MCF 10A (cell line): ENCODE measurements at regions not wholly inside any gene's neighbourhood (a gene's known extent, or its start where the extent isn't known, plus 50 kb on each side); places are given as distances from the start of the nearest gene placed in this dataset.

ENCODE experiments used
- BruUV-seq: library from RNA; stranded (reverse); fragments of 400-500 nt; replicated peaks from 2 replicates; lab custom pipeline; 2021; lab: Mats Ljungman, UMichigan
- CTCF ChIA-PET: fragments of 300-600 bp; sonication (Branson Sonifier 250); formaldehyde crosslinking; extraction: SDS; loops from one replicate; lab custom pipeline; 2021; ENCODE audit warnings: antibody characterized with exemption, inconsistent platforms; lab: Yijun Ruan, JAX
- POLR2A ChIA-PET: fragments of 300-600, 350-650 bp; sonication (Branson Sonifier 250); formaldehyde crosslinking; extraction: SDS; loops from one replicate; lab custom pipeline; 2020; ENCODE audit warnings: antibody characterized with exemption, inconsistent platforms; lab: Yijun Ruan, JAX
- DNase-seq: peaks from one replicate; pipeline ENCODE4 v3.0.0-alpha.2; 2018; ENCODE audit not compliant: unreplicated experiment
- H3K27ac Mint-ChIP-seq: one replicate; pipeline ENCODE4 v1.8.0; 2022; ENCODE audit warnings: mild to moderate bottlenecking, low read depth, mixed read lengths; ENCODE audit not compliant: unreplicated experiment
- H3K27me3 Mint-ChIP-seq: one replicate; pipeline ENCODE4 v1.8.0; 2022; ENCODE audit warnings: mixed read lengths; ENCODE audit not compliant: insufficient read depth, unreplicated experiment
- H3K36me3 Mint-ChIP-seq: one replicate; pipeline ENCODE4 v1.8.0; 2022; ENCODE audit warnings: mild to moderate bottlenecking, moderate library complexity, mixed read lengths; ENCODE audit not compliant: insufficient read depth, unreplicated experiment
- H3K4me1 Mint-ChIP-seq: one replicate; pipeline ENCODE4 v1.8.0; 2022; ENCODE audit warnings: mixed read lengths; ENCODE audit not compliant: insufficient read depth, unreplicated experiment
- H3K4me3 Mint-ChIP-seq: one replicate; pipeline ENCODE4 v1.8.0; 2022; ENCODE audit warnings: mild to moderate bottlenecking, moderate library complexity, mixed read lengths; ENCODE audit not compliant: unreplicated experiment
- H3K9me3 Mint-ChIP-seq: one replicate; pipeline ENCODE4 v1.8.0; 2022; ENCODE audit warnings: mixed read lengths; ENCODE audit not compliant: unreplicated experiment
- CTCF ChIP-seq: fragments of 200-600 bp; IDR thresholded peaks from one replicate; pipeline ENCODE4 v1.8.0; 2022; ENCODE audit warnings: antibody characterized with exemption, mild to moderate bottlenecking; ENCODE audit not compliant: unreplicated experiment
- intact Hi-C: fragments of 100-400 bp; cut with micrococcal nuclease; formaldehyde crosslinking; loops from 2 replicates; pipeline ENCODE4 v1.14.1; 2022

- H3K27me3 Mint-ChIP-seq = no peaks in the 10 kb centered on the region
- peak; percentile 9 for DNase-seq
- CTCF ChIA-PET = interaction anchor here (1.2 kb wide), 1 partner anchor 337 kb away, joined by 4 read pairs; no protein-coding TSS in a partner anchor
- no peaks in the 10 kb centered on the region for H3K36me3 Mint-ChIP-seq
- no peak overlapping the region for H3K4me3 Mint-ChIP-seq
- TF ChIP-seq CTCF = no peak
- BruUV-seq = no TSS peak
- H3K4me1 Mint-ChIP-seq = peaks cover 7% of the 10 kb centered on the region
- POLR2A ChIA-PET = interaction anchor here (0.6 to 1.2 kb wide), 2 partner anchors 11 to 30 kb away, joined by 3 read pairs; no protein-coding TSS in a partner anchor
- no peak overlapping the region for H3K27ac Mint-ChIP-seq
- H3K9me3 Mint-ChIP-seq = no peaks in the 10 kb centered on the region
- intact Hi-C loops = no loop called here
Observed at GRCh38 chr3:118292841-118293240, 741.8 kb downstream of the IGSF11 start.

- no TSS peak for BruUV-seq
- intact Hi-C loops = no loop called here
- H3K4me1 Mint-ChIP-seq = peaks cover 2% of the 10 kb centered on the region
- no peak for TF ChIP-seq CTCF
- ChIA-PET POLR2A (no interaction called here), CTCF (no interaction called here)
- H3K4me3 Mint-ChIP-seq = no peak overlapping the region
- no peak for DNase-seq
- H3K36me3 Mint-ChIP-seq = no peaks in the 10 kb centered on the region
- H3K27ac Mint-ChIP-seq = no peak overlapping the region
- no peaks in the 10 kb centered on the region for H3K27me3 Mint-ChIP-seq
- H3K9me3 Mint-ChIP-seq = no peaks in the 10 kb centered on the region
Observed at GRCh38 chr3:118298133-118298532, 736.5 kb downstream of the IGSF11 start.

GRCh38 chr3:118304557-118304956, 730.1 kb downstream of the IGSF11 start:
- intact Hi-C loops = no loop called here
- Mint-ChIP-seq H3K9me3 (no peaks in the 10 kb centered on the region), H3K36me3 (no peaks in the 10 kb centered on the region), H3K4me3 (no peak overlapping the region), H3K27ac (no peak overlapping the region), H3K4me1 (no peaks in the 10 kb centered on the region), H3K27me3 (no peaks in the 10 kb centered on the region)
- ChIA-PET CTCF (no interaction called here), POLR2A (no interaction called here)
- no peak for DNase-seq
- no peak for TF ChIP-seq CTCF
- BruUV-seq = no TSS peak

GRCh38 chr3:118332699-118333098, 701.9 kb downstream of the IGSF11 start:
- BruUV-seq = no TSS peak
- Mint-ChIP-seq H3K36me3 (no peaks in the 10 kb centered on the region), H3K4me3 (no peak overlapping the region), H3K9me3 (peaks cover 10% of the 10 kb centered on the region), H3K27me3 (no peaks in the 10 kb centered on the region), H3K27ac (no peak overlapping the region), H3K4me1 (no peaks in the 10 kb centered on the region)
- no peak for TF ChIP-seq CTCF
- intact Hi-C loops = no loop called here
- no peak for DNase-seq
- ChIA-PET POLR2A (no interaction called here), CTCF (no interaction called here)
